HFF-Myc (cell line): ENCODE measurements at regions not wholly inside any gene's neighbourhood (a gene's known extent, or its start where the extent isn't known, plus 50 kb on each side); places are given as distances from the start of the nearest gene placed in this dataset.

Experiments used
- DNase-seq: peaks from one replicate; pipeline ENCODE4 v3.0.0-alpha.2; 2011; ENCODE audit warnings: low read depth; ENCODE audit errors: extremely low read depth
- H3K4me3 ChIP-seq: replicated peaks from 2 replicates; pipeline ENCODE4 v1.5.1; 2011; ENCODE audit warnings: low read depth, mild to moderate bottlenecking, control low read depth, low read length
- TF ChIP-seq, protein P1 (sequence below): IDR thresholded peaks from 2 replicates; pipeline ENCODE4 v1.5.1; 2012; ENCODE audit warnings: mild to moderate bottlenecking, low read depth, low read length, control low read depth; ENCODE audit errors: missing control alignments

DNA sequence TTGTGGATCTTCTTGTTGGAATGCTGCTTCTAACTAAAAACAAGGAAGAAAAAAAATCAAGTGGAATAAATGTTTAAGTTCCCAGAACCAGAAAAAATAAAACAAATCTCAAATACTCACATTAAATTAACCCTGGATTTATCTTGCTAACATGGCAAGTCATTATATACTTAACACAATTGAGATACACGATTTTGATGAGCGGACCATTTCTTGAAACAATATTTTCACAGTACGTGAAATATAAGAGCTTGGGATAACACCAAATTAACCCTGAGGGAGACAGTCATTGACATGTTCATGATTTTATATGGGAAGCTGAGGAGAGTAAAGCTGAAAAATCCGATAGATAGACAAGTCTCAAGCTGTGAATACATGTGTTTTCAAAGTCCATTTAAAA lies 128.6 kb downstream of the PTCSC3 start:
- H3K4me3 ChIP-seq: no peak overlapping the region
- no peak for DNase-seq
- TF ChIP-seq, protein P1, sequence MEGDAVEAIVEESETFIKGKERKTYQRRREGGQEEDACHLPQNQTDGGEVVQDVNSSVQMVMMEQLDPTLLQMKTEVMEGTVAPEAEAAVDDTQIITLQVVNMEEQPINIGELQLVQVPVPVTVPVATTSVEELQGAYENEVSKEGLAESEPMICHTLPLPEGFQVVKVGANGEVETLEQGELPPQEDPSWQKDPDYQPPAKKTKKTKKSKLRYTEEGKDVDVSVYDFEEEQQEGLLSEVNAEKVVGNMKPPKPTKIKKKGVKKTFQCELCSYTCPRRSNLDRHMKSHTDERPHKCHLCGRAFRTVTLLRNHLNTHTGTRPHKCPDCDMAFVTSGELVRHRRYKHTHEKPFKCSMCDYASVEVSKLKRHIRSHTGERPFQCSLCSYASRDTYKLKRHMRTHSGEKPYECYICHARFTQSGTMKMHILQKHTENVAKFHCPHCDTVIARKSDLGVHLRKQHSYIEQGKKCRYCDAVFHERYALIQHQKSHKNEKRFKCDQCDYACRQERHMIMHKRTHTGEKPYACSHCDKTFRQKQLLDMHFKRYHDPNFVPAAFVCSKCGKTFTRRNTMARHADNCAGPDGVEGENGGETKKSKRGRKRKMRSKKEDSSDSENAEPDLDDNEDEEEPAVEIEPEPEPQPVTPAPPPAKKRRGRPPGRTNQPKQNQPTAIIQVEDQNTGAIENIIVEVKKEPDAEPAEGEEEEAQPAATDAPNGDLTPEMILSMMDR: no peak

DNA sequence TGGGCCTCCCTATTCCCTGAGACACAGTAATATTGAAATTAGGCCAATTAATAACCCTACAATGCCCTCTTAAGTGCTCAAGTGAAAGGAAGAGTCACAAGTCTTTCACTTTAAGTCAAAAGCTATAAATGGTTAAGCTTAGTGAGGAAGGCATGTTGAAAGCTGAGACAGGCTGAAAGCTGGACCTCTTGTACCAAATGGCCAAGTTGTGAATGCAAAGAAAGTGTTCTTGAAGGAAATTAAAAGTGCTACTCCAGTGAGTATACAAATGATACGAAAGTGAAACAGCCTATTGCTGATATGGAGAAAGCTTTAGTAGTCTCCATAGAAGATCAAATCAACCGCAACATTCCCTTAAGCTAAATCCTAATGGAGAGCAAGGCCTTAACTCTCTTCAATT lies 140.8 kb downstream of the PTCSC3 start:
- no peak for DNase-seq
- no peak overlapping the region for H3K4me3 ChIP-seq
- TF ChIP-seq, protein P1: no peak

DNA sequence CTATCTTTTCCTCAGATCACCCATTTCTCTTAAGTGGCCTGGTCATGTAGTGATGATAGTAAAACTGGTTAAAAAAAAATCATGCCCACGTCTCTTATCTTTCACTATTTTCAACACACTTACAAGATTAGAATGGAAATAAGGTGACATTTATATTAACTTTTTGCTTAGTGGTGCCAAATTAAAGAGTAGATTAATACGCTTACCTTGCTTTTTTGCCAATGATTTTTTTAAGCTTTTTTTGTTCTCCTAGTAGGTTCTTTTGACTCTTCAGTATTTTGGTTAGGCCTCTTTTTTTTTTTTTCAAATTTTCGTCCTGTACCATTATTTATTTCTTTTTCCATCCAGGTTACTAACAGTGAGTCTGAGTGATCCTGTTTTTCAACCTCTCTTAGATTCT lies 147.9 kb downstream of the PTCSC3 start:
- H3K4me3 ChIP-seq: no peak overlapping the region
- DNase-seq: no peak
- TF ChIP-seq, protein P1: no peak

DNA sequence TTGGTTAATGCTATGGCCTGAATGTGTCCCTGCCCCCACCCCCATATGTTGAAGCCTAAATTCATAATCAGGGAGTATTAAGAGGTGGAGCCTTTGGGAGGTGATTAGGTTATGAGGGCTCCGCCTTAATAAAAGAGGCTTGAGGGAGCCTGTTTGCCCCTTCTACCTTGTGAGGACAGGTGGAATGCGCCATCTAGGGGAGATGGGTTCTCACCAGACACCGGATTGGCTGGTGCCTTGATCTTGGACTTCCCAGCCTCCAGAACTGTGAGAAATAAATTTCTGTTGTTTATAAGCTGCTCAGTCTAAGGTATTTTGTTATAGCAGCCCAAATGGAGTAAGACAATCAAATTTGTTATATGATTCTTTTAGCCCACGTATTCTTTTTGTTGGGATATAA lies 148.3 kb downstream of the PTCSC3 start:
- DNase-seq: no peak
- TF ChIP-seq, protein P1: peak; percentile 24
- no peak overlapping the region for H3K4me3 ChIP-seq

DNA sequence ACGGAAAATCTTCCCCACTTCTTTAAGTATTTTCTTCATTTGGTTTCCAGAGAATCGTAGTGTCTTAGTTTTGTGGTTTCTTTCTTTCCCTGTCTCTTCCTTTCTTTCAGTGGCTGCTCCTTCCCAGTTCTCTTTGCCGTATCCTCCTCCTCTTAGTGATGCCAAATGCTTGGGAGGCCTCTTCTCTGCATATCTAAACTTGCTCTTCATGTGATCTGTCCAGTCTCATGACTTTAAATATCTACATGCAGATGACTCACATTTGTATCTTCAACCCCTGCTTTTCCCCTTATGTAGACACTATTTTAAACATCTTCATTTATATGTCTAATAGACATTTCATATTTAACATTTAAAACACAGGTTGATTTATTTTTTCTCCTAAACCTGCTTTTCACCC lies 149.2 kb downstream of the PTCSC3 start:
- no peak overlapping the region for H3K4me3 ChIP-seq
- TF ChIP-seq, protein P1: no peak
- DNase-seq: no peak

DNA sequence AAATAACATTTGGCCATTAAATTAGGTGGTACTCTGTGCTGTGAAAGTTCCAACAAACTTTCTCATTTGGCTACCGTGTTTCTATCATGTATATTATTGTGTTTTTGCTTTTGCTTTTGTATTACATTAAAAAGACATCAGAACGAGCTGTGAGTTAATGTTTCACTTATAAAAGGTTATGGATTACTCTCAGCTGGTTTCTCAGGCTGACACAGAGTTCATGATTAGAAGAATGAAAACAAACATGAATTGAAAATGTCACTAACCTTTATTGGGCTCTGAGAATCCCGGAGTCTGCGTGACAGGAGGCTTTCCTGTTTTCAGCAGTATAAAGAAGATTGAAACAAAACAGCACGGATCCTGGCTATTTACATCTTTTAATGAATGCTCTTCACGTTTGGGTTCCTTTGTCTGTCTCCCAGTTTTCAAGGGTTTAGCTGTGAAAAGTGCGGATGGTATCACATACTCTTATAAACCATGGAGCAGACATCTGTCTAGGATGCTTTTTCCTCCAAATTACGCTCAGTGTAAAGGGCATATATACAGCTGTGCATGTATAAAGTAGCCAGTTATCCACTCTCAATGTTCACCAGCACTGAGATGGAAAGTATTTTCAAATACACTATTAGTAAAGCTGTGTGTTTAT lies 153.6 kb downstream of the PTCSC3 start:
- H3K4me3 ChIP-seq: no peak overlapping the region
- TF ChIP-seq, protein P1: no peak
- no peak for DNase-seq
